ENCODE measurements at regions not wholly inside any gene's neighbourhood (a gene's known extent, or its start where the extent isn't known, plus 50 kb on each side); places are given as distances from the start of the nearest gene placed in this dataset.

- no peak for TF ChIP-seq GATA2 (IDR thresholded peaks at IDR 0.05; ENCODE audit: low read depth, low read length)
- TF ChIP-seq GATA3 (IDR thresholded peaks at IDR 0.05; ENCODE audit: low read depth, low read length): no peak
Measured at GRCh38 chr12:131570596-131570995, 140.3 kb upstream of the SFSWAP start.

GRCh38 chr12:131571827-131572226 is 139.1 kb upstream of the SFSWAP start:
- TF ChIP-seq GATA2 (IDR thresholded peaks at IDR 0.05; ENCODE audit: low read depth, low read length): no peak
- no peak for TF ChIP-seq GATA3 (IDR thresholded peaks at IDR 0.05; ENCODE audit: low read depth, low read length)

GRCh38 chr12:131572626-131573025 is 138.3 kb upstream of the SFSWAP start:
- no peak for TF ChIP-seq GATA3 (IDR thresholded peaks at IDR 0.05; ENCODE audit: low read depth, low read length)
- no peak for TF ChIP-seq GATA2 (IDR thresholded peaks at IDR 0.05; ENCODE audit: low read depth, low read length)

- no peak for TF ChIP-seq GATA3 (IDR thresholded peaks at IDR 0.05; ENCODE audit: low read depth, low read length)
- TF ChIP-seq GATA2 (IDR thresholded peaks at IDR 0.05; ENCODE audit: low read depth, low read length): no peak
Measured at GRCh38 chr12:131573631-131574394, 137.1 kb upstream of the SFSWAP start.

- TF ChIP-seq GATA3 (IDR thresholded peaks at IDR 0.05; ENCODE audit: low read depth, low read length): no peak
- TF ChIP-seq GATA2 (IDR thresholded peaks at IDR 0.05; ENCODE audit: low read depth, low read length): no peak
Measured at GRCh38 chr12:131574395-131574771, 136.5 kb upstream of the SFSWAP start.

- TF ChIP-seq GATA2 (IDR thresholded peaks at IDR 0.05; ENCODE audit: low read depth, low read length): no peak
- TF ChIP-seq GATA3 (IDR thresholded peaks at IDR 0.05; ENCODE audit: low read depth, low read length): no peak
Measured at GRCh38 chr12:131575371-131575770, 135.5 kb upstream of the SFSWAP start.

GRCh38 chr12:131577766-131578165 is 133.1 kb upstream of the SFSWAP start:
- TF ChIP-seq GATA2 (IDR thresholded peaks at IDR 0.05; ENCODE audit: low read depth, low read length) (no peak), GATA3 (IDR thresholded peaks at IDR 0.05; ENCODE audit: low read depth, low read length) (no peak)

- peak; percentile 55 for TF ChIP-seq GATA3 (IDR thresholded peaks at IDR 0.05; ENCODE audit: low read depth, low read length)
- peak; percentile 81 for TF ChIP-seq GATA2 (IDR thresholded peaks at IDR 0.05; ENCODE audit: low read depth, low read length)
Measured at GRCh38 chr12:131578828-131579470, 131.9 kb upstream of the SFSWAP start.

GRCh38 chr12:131583090-131583712 is 127.7 kb upstream of the SFSWAP start:
- TF ChIP-seq GATA2 (IDR thresholded peaks at IDR 0.05; ENCODE audit: low read depth, low read length) (no peak), GATA3 (IDR thresholded peaks at IDR 0.05; ENCODE audit: low read depth, low read length) (no peak)

GRCh38 chr12:131586269-131586668 is 124.6 kb upstream of the SFSWAP start:
- TF ChIP-seq GATA2 (IDR thresholded peaks at IDR 0.05; ENCODE audit: low read depth, low read length) (no peak), GATA3 (IDR thresholded peaks at IDR 0.05; ENCODE audit: low read depth, low read length) (no peak)

GRCh38 chr12:131586761-131587160 is 124.1 kb upstream of the SFSWAP start:
- TF ChIP-seq GATA2 (IDR thresholded peaks at IDR 0.05; ENCODE audit: low read depth, low read length) (no peak), GATA3 (IDR thresholded peaks at IDR 0.05; ENCODE audit: low read depth, low read length) (no peak)

- TF ChIP-seq GATA2 (IDR thresholded peaks at IDR 0.05; ENCODE audit: low read depth, low read length): no peak
- TF ChIP-seq GATA3 (IDR thresholded peaks at IDR 0.05; ENCODE audit: low read depth, low read length): no peak
Measured at GRCh38 chr12:131587565-131587964, 123.3 kb upstream of the SFSWAP start.

GRCh38 chr12:131589221-131589897 is 121.5 kb upstream of the SFSWAP start:
- TF ChIP-seq GATA2 (IDR thresholded peaks at IDR 0.05; ENCODE audit: low read depth, low read length): no peak
- TF ChIP-seq GATA3 (IDR thresholded peaks at IDR 0.05; ENCODE audit: low read depth, low read length): no peak

GRCh38 chr12:131589966-131590365 is 120.9 kb upstream of the SFSWAP start:
- TF ChIP-seq GATA2 (IDR thresholded peaks at IDR 0.05; ENCODE audit: low read depth, low read length) (no peak), GATA3 (IDR thresholded peaks at IDR 0.05; ENCODE audit: low read depth, low read length) (no peak)
